Mesothelial cell of epicardium (in vitro differentiated cells): ENCODE measurements at regions not wholly inside any gene's neighbourhood (a gene's known extent, or its start where the extent isn't known, plus 50 kb on each side); places are given as distances from the start of the nearest gene placed in this dataset.

ENCODE experiments used
- DNase-seq, 2 experiments: peaks; one replicate each; pipeline ENCODE4 v3.0.0; 2021; ENCODE audit warnings: low spot score in 2 of 2; ENCODE audit not compliant: unreplicated experiment in 2 of 2
- H3K27ac Mint-ChIP-seq: 2 replicates; pipeline ENCODE4 v1.8.0; 2021; ENCODE audit warnings: mixed read lengths
- H3K27me3 Mint-ChIP-seq: 2 replicates; pipeline ENCODE4 v1.8.0; 2021; ENCODE audit warnings: low read depth, mixed read lengths
- H3K36me3 Mint-ChIP-seq: 2 replicates; pipeline ENCODE4 v1.8.0; 2021; ENCODE audit warnings: mixed read lengths
- H3K4me1 Mint-ChIP-seq: 2 replicates; pipeline ENCODE4 v1.8.0; 2021; ENCODE audit warnings: mixed read lengths
- H3K4me3 Mint-ChIP-seq: 2 replicates; pipeline ENCODE4 v1.8.0; 2021; ENCODE audit warnings: mild to moderate bottlenecking, moderate library complexity, mixed read lengths
- H3K9me3 Mint-ChIP-seq: 2 replicates; pipeline ENCODE4 v1.8.0; 2021; ENCODE audit warnings: mixed read lengths
- CTCF ChIP-seq: fragments of 200-600 bp; sonication (generic); IDR thresholded peaks from one replicate; pipeline ENCODE4 v1.5.0; 2021; ENCODE audit warnings: antibody characterized with exemption; ENCODE audit not compliant: unreplicated experiment

- H3K36me3 Mint-ChIP-seq = no peaks in the 10 kb centered on the region
These were observed 773.4 kb upstream of the RAG2 start for GRCh38 chr11:37371346-37371970.

GRCh38 chr11:37370817-37371216, 772.8 kb upstream of the RAG2 start:
- Mint-ChIP-seq H3K4me1 (no peaks in the 10 kb centered on the region), H3K9me3 (peaks cover 43% of the 10 kb centered on the region), H3K27ac (no peak overlapping the region), H3K36me3 (no peaks in the 10 kb centered on the region), H3K27me3 (no peaks in the 10 kb centered on the region), H3K4me3 (no peak overlapping the region)
- TF ChIP-seq CTCF = no peak
- DNase-seq = no peak

More at GRCh38 chr11:37371346-37371970, 773.4 kb upstream of the RAG2 start:
- H3K27me3 Mint-ChIP-seq = no peaks in the 10 kb centered on the region
- no peak for TF ChIP-seq CTCF
- H3K9me3 Mint-ChIP-seq = peaks cover 43% of the 10 kb centered on the region
- no peak overlapping the region for H3K27ac Mint-ChIP-seq
- DNase-seq = no peak
- H3K4me1 Mint-ChIP-seq = no peaks in the 10 kb centered on the region
- H3K4me3 Mint-ChIP-seq = no peak overlapping the region

GRCh38 chr11:37364246-37364839, 766.3 kb upstream of the RAG2 start:
- no peak for DNase-seq
- no peak for TF ChIP-seq CTCF
- Mint-ChIP-seq H3K4me1 (no peaks in the 10 kb centered on the region), H3K27ac (no peak overlapping the region), H3K9me3 (peaks cover 46% of the 10 kb centered on the region), H3K27me3 (no peaks in the 10 kb centered on the region), H3K4me3 (no peak overlapping the region), H3K36me3 (no peaks in the 10 kb centered on the region)

GRCh38 chr11:37353192-37353591, 755.2 kb upstream of the RAG2 start:
- Mint-ChIP-seq H3K27me3 (no peaks in the 10 kb centered on the region), H3K9me3 (peaks cover 10% of the 10 kb centered on the region), H3K4me3 (no peak overlapping the region), H3K36me3 (no peaks in the 10 kb centered on the region), H3K27ac (no peak overlapping the region), H3K4me1 (no peaks in the 10 kb centered on the region)
- no peak for DNase-seq
- no peak for TF ChIP-seq CTCF

GRCh38 chr11:37352485-37352884, 754.4 kb upstream of the RAG2 start:
- H3K4me1 Mint-ChIP-seq = no peaks in the 10 kb centered on the region
- DNase-seq = no peak
- no peaks in the 10 kb centered on the region for H3K36me3 Mint-ChIP-seq
- no peak overlapping the region for H3K4me3 Mint-ChIP-seq
- peaks cover 3% of the 10 kb centered on the region for H3K9me3 Mint-ChIP-seq
- no peak overlapping the region for H3K27ac Mint-ChIP-seq
- H3K27me3 Mint-ChIP-seq = no peaks in the 10 kb centered on the region
- no peak for TF ChIP-seq CTCF
